H1 (cell line): ENCODE measurements at regions not wholly inside any gene's neighbourhood (a gene's known extent, or its start where the extent isn't known, plus 50 kb on each side); places are given as distances from the start of the nearest gene placed in this dataset.

ENCODE experiments used
- CTCF ChIA-PET: fragments of 300-600 bp; sonication (Branson Sonifier 250); formaldehyde crosslinking; loops from one replicate; lab custom pipeline; 2021; ENCODE audit not compliant: partially characterized antibody; lab: Charles Lee
- POLR2A ChIA-PET: fragments of 300-600 bp; sonication (Branson Sonifier 250); formaldehyde crosslinking; loops from one replicate; lab custom pipeline; 2021; ENCODE audit warnings: inconsistent platforms; ENCODE audit not compliant: partially characterized antibody; lab: Charles Lee
- DNase-seq, 2 experiments: peaks; one replicate each; pipeline versions ENCODE4 v3.0.0 to v3.0.0-alpha.2; 2010 to 2022; ENCODE audit warnings: low spot score in 2 of 2, low read depth in 1 of 2, mixed read lengths in 1 of 2
- FAIRE-seq: peaks from 2 replicates; lab custom pipeline; 2011; peaks lifted over from hg19 to GRCh38; lab: Jason Lieb, UNC
- H2AFZ ChIP-seq: 2 replicates; pipeline ENCODE4 v1.8.1; 2012; ENCODE audit warnings: low read length, inconsistent platforms
- H2AK5ac ChIP-seq: 2 replicates; pipeline ENCODE4 v1.6.1; 2013; ENCODE audit warnings: low read depth, low read length
- H2BK120ac ChIP-seq: replicated peaks from 2 replicates; pipeline ENCODE3; 2013; ENCODE audit warnings: low read depth, low read length, inconsistent platforms
- H2BK12ac ChIP-seq: 2 replicates; pipeline ENCODE4 v1.6.1; 2013; ENCODE audit warnings: low read depth, low read length
- H2BK15ac ChIP-seq: 2 replicates; pipeline ENCODE4 v1.6.1; 2013; ENCODE audit warnings: low read length
- H2BK20ac ChIP-seq: 2 replicates; pipeline ENCODE4 v1.6.1; 2013; ENCODE audit warnings: low read length
- H2BK5ac ChIP-seq: 2 replicates; pipeline ENCODE4 v1.6.1; 2013; ENCODE audit warnings: low read depth, low read length
- H3K14ac ChIP-seq: 2 replicates; pipeline ENCODE4 v1.6.1; 2013; ENCODE audit warnings: inconsistent platforms; ENCODE audit not compliant: insufficient read length
- H3K18ac ChIP-seq: 2 replicates; pipeline ENCODE4 v1.6.1; 2013; ENCODE audit warnings: low read length; ENCODE audit errors: extremely low read depth
- H3K23ac ChIP-seq: 2 replicates; pipeline ENCODE4 v1.6.1; 2013; ENCODE audit warnings: inconsistent platforms; ENCODE audit not compliant: insufficient read length
- H3K23me2 ChIP-seq: 2 replicates; pipeline ENCODE4 v1.6.1; 2013; ENCODE audit warnings: low read depth, low read length
- H3K27ac ChIP-seq: 2 replicates; pipeline ENCODE4 v1.6.1; 2011; ENCODE audit warnings: low read depth, low read length, inconsistent platforms
- H3K27me3 ChIP-seq, 4 experiments: replicated peaks in 1 of 4; 1 replicate in 1 of 4; 2 replicates in 3 of 4; pipeline versions ENCODE4 v1.6.1 to v1.8.1; 2011 to 2013; ENCODE audit warnings: low read length in 3 of 4, mild to moderate bottlenecking in 3 of 4, inconsistent platforms in 2 of 4, mixed read lengths in 2 of 4, moderate library complexity in 1 of 4; ENCODE audit not compliant: control insufficient read depth in 3 of 4, insufficient read depth in 3 of 4; ENCODE audit errors: extremely low read depth in 1 of 4
- H3K36me3 ChIP-seq, 4 experiments: 2 replicates each; pipeline versions ENCODE4 v1.6.1 to v1.8.1; 2011 to 2013; ENCODE audit warnings: mild to moderate bottlenecking in 4 of 4, low read length in 3 of 4, moderate library complexity in 2 of 4, control low read depth in 1 of 4, inconsistent platforms in 1 of 4; ENCODE audit not compliant: insufficient read depth in 4 of 4, control insufficient read depth in 2 of 4
- H3K4ac ChIP-seq: replicated peaks from 2 replicates; pipeline ENCODE3; 2013; ENCODE audit warnings: low read length, low read depth, mixed read lengths, inconsistent platforms; ENCODE audit not compliant: insufficient read length
- H3K4me1 ChIP-seq, 4 experiments: replicated peaks in 1 of 4; 1 replicate in 1 of 4; 2 replicates in 3 of 4; pipeline versions ENCODE4 v1.6.1 to v1.8.1; 2011 to 2013; ENCODE audit warnings: low read length in 3 of 4, inconsistent platforms in 2 of 4, mixed read lengths in 1 of 4; ENCODE audit not compliant: insufficient read depth in 4 of 4, control insufficient read depth in 3 of 4
- H3K4me2 ChIP-seq, 2 experiments: 2 replicates each; pipeline versions ENCODE4 v1.6.1 to v1.8.1; 2011 to 2013; ENCODE audit warnings: low read depth in 2 of 2, low read length in 2 of 2, control low read depth in 1 of 2, inconsistent platforms in 1 of 2, mild to moderate bottlenecking in 1 of 2; ENCODE audit not compliant: insufficient read depth in 1 of 2
- H3K4me3 ChIP-seq, 4 experiments: fragments of 200-600, 300-600 bp in 1 of 4; sonication (generic), shearing (Covaris generic), sonication (Bioruptor Twin) in 1 of 4; 2 replicates each; pipeline versions ENCODE4 v1.5.1 to v1.8.1; 2011 to 2016; ENCODE audit warnings: low read length in 4 of 4, low read depth in 3 of 4, control low read depth in 2 of 4, inconsistent platforms in 2 of 4, mild to moderate bottlenecking in 2 of 4, mixed read lengths in 1 of 4, moderate library complexity in 1 of 4; ENCODE audit not compliant: insufficient read depth in 2 of 4; ENCODE audit errors: extremely low read depth in 1 of 4
- H3K56ac ChIP-seq: replicated peaks from 2 replicates; pipeline ENCODE3; 2013; ENCODE audit warnings: low read depth, mild to moderate bottlenecking, mixed read lengths, low read length, inconsistent platforms; ENCODE audit not compliant: insufficient read length
- H3K79me1 ChIP-seq: 2 replicates; pipeline ENCODE4 v1.6.1; 2013; ENCODE audit warnings: low read depth, low read length, control low read depth
- H3K79me2 ChIP-seq, 2 experiments: 2 replicates each; pipeline versions ENCODE4 v1.6.1 to v1.8.1; 2012 to 2013; ENCODE audit warnings: low read length in 2 of 2, mild to moderate bottlenecking in 2 of 2, inconsistent platforms in 1 of 2; ENCODE audit not compliant: insufficient read depth in 2 of 2, control insufficient read depth in 1 of 2
- H3K9ac ChIP-seq, 4 experiments: replicated peaks in 1 of 4; 1 replicate in 1 of 4; 2 replicates in 3 of 4; pipeline versions ENCODE4 v1.6.1 to v1.8.1; 2011 to 2013; ENCODE audit warnings: low read depth in 3 of 4, low read length in 3 of 4, control low read depth in 2 of 4, mild to moderate bottlenecking in 2 of 4, moderate library complexity in 2 of 4, inconsistent platforms in 1 of 4; ENCODE audit errors: extremely low read depth in 1 of 4
- H3K9me3 ChIP-seq, 2 experiments: 2 replicates each; pipeline versions ENCODE4 v1.6.1 to v1.8.1; 2012 to 2013; ENCODE audit warnings: mild to moderate bottlenecking in 2 of 2, moderate library complexity in 2 of 2, control low read depth in 1 of 2, inconsistent platforms in 1 of 2, low read depth in 1 of 2, low read length in 1 of 2, mixed read lengths in 1 of 2; ENCODE audit not compliant: insufficient read depth in 2 of 2
- H4K20me1 ChIP-seq, 2 experiments: replicated peaks in 1 of 2; 2 replicates each; pipeline versions ENCODE3 to v1.8.1; 2011 to 2013; ENCODE audit warnings: inconsistent platforms in 2 of 2, low read length in 2 of 2, mild to moderate bottlenecking in 1 of 2; ENCODE audit not compliant: insufficient read depth in 2 of 2, control insufficient read depth in 1 of 2
- H4K5ac ChIP-seq: 2 replicates; pipeline ENCODE4 v1.6.1; 2013; ENCODE audit warnings: low read length, low read depth, mixed read lengths, inconsistent platforms; ENCODE audit not compliant: insufficient read length
- H4K8ac ChIP-seq: 2 replicates; pipeline ENCODE4 v1.8.0; 2013; ENCODE audit warnings: mild to moderate bottlenecking, moderate library complexity, low read length, inconsistent platforms; ENCODE audit not compliant: insufficient read depth; ENCODE audit errors: extremely low read depth
- H4K91ac ChIP-seq: replicated peaks from 2 replicates; pipeline ENCODE3; 2013; ENCODE audit warnings: low read length, mixed read lengths, inconsistent platforms; ENCODE audit not compliant: insufficient read length
- POLR2A ChIP-seq, 2 experiments: IDR thresholded peaks; 1 replicate in 1 of 2; 2 replicates in 1 of 2; pipeline ENCODE4 v1.6.1; 2011; ENCODE audit warnings: low read depth in 2 of 2, low read length in 2 of 2, mild to moderate bottlenecking in 2 of 2; ENCODE audit errors: control extremely low read depth in 1 of 2
- WGBS, 2 experiments: shearing (Covaris generic) in 1 of 2; methylation state at CpG; one replicate each; pipeline versions ENCODE4 v1.1.6 to v1.1.7; 2013 to 2015; ENCODE audit warnings: low lambda C conversion rate in 2 of 2, mixed read lengths in 2 of 2, inconsistent platforms in 1 of 2, low coverage in 1 of 2, missing lambda C conversion rate in 1 of 2; ENCODE audit not compliant: insufficient replicate concordance in 2 of 2, insufficient coverage in 1 of 2, insufficient read length in 1 of 2; ENCODE audit errors: extremely low coverage in 1 of 2, missing lambda C conversion rate in 1 of 2; 5-methylcytosine and 5-hydroxymethylcytosine counted together

- 91% methylated on average over 9 of the region's 9 CpGs; no CpG with 5 or more reads in 1 of the 2 experiments for WGBS, 2 experiments
- Histone ChIP-seq H4K20me1 (peaks cover 0 to 2% of the 10 kb centered on the region in 2 experiments), H3K4me1 (0 out of 7 replicates have a peak, but pooled peaks cover 0 to 3% (median 0%) of the 10 kb centered on the region in 4 experiments), H3K27me3 (no peaks in the 10 kb centered on the region; a peak in 2 of 7 replicates), H3K9ac (no peak overlapping the region), H2AK5ac (no peak overlapping the region), H3K4ac (no peak overlapping the region), H3K36me3 (no peaks in the 10 kb centered on the region), H3K27ac (no peak overlapping the region), H2BK12ac (no peak overlapping the region), H4K8ac (no peak overlapping the region), H3K14ac (no peak overlapping the region), H3K4me3 (no peak overlapping the region), H3K4me2 (no peak overlapping the region), H2BK20ac (no peak overlapping the region), H3K9me3 (no peaks in the 10 kb centered on the region), H3K79me2 (no peaks in the 10 kb centered on the region), H4K5ac (no peak overlapping the region), H3K23me2 (no peaks in the 10 kb centered on the region; the same call in 1 of the 2 replicates), H2BK5ac (no peak overlapping the region), H4K91ac (no peak overlapping the region), H3K79me1 (no peaks in the 10 kb centered on the region), H2AFZ (no peak overlapping the region), H3K23ac (no peak overlapping the region), H2BK15ac (no peak overlapping the region), H2BK120ac (no peak overlapping the region), H3K18ac (no peak overlapping the region), H3K56ac (no peak overlapping the region)
- POLR2A ChIA-PET = no interaction called here
- CTCF ChIA-PET = interaction anchor here (1.2 to 2.9 kb wide), 6 partner anchors 16 to 105 kb away, joined by 3 to 12 read pairs (median 5); no protein-coding TSS in a partner anchor
- no peak for FAIRE-seq
- no peak for DNase-seq
- no peak for TF ChIP-seq POLR2A (IDR thresholded peaks at IDR 0.05; ENCODE audit: control extremely low read depth in 1 of 2, low read depth in 2 of 2, low read length in 2 of 2)
Measured at GRCh38 chr17:79288950-79289349, 214.3 kb downstream of the ENGASE start.
